ENCODE measurements at regions not wholly inside any gene's neighbourhood (a gene's known extent, or its start where the extent isn't known, plus 50 kb on each side); places are given as distances from the start of the nearest gene placed in this dataset.

DNA sequence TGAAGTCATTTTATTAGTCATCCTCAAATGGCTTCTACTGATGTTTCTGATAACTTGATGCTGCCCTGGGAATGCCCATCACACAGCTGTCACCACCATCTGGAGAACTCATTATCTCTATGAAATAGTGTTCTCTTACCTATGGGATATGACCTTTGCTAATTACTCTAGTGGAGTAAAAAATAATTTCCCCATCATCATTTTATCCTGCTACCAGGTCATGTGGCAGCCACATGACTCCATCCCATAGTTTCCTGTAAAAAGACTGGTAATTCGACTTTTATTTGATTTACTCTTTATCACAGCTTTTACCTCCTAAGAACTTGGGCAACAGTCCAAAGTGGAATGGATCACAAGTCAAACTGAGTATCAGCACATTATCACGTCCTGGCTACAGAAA is 76.1 kb upstream of the USP25 start:
- DNase-seq (no peak), ATAC-seq (no peak)
- TF ChIP-seq, protein P1, sequence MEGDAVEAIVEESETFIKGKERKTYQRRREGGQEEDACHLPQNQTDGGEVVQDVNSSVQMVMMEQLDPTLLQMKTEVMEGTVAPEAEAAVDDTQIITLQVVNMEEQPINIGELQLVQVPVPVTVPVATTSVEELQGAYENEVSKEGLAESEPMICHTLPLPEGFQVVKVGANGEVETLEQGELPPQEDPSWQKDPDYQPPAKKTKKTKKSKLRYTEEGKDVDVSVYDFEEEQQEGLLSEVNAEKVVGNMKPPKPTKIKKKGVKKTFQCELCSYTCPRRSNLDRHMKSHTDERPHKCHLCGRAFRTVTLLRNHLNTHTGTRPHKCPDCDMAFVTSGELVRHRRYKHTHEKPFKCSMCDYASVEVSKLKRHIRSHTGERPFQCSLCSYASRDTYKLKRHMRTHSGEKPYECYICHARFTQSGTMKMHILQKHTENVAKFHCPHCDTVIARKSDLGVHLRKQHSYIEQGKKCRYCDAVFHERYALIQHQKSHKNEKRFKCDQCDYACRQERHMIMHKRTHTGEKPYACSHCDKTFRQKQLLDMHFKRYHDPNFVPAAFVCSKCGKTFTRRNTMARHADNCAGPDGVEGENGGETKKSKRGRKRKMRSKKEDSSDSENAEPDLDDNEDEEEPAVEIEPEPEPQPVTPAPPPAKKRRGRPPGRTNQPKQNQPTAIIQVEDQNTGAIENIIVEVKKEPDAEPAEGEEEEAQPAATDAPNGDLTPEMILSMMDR (IDR thresholded peaks at IDR 0.05): no peak
- no peaks in the 10 kb centered on the region for H3K9me3 ChIP-seq
- intact Hi-C loops (cut with DNase I): no loop called here
- no peak overlapping the region for H3K4me3 ChIP-seq
- H3K27me3 ChIP-seq: no peaks in the 10 kb centered on the region
- no peak overlapping the region for H3K27ac ChIP-seq
- no peaks in the 10 kb centered on the region for H3K36me3 ChIP-seq
- no peaks in the 10 kb centered on the region for H3K4me1 ChIP-seq

DNA sequence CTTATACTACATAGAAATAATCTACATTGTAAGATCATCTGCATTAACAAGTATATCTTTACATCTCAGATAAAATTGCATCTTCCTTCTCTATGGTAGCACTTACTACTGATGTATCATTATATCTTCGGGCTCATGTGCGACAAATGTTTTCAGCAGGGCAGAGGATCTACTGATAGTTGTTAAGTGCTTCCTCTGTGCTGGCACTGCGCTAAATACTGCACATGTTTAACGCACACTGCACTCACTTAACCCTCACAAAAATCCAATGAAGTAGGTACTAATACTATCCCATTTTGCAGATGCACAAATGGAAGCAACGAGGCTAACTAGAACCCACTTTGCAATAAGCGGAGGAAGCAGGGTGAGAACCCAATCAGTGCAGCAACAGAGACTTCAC is 75.6 kb upstream of the USP25 start:
- TF ChIP-seq, protein P1 (IDR thresholded peaks at IDR 0.05): no peak
- Histone ChIP-seq H3K36me3 (no peaks in the 10 kb centered on the region), H3K27me3 (no peaks in the 10 kb centered on the region), H3K4me3 (no peak overlapping the region), H3K4me1 (no peaks in the 10 kb centered on the region), H3K9me3 (no peaks in the 10 kb centered on the region), H3K27ac (no peak overlapping the region)
- no peak for ATAC-seq
- DNase-seq: no peak
- intact Hi-C loops (cut with DNase I): no loop called here

DNA sequence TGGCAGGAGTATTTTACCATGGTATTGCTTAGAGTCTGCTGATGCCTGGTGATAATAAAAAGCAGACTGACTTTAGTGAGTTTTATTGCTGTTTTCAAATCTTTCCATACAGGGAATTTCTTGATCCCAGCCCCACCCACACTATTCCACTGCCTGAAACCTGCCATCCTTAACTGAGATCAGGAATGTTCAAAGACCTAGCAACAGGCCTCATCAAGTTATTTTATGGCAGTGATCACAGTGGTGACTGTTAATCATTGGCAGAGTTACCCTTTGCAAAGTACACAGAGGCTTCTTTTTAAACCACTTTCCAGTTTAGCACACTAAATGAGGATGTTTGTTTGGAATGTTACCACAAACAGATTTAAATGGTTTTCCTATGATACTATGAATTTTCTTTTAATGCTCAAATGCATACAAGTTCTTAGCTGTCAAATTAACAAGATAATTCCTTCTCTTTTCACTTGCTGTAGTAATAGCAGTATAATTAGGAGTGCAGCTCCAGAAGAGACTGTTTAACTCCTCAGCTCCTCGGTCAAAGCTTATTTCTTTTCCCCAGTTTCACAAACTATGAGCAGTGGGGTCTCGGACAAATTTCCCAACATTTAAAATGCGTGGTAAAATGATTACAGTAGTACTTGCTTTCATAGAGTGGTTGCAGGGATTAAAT is 69.9 kb upstream of the USP25 start:
- no peaks in the 10 kb centered on the region for H3K4me1 ChIP-seq
- H3K27me3 ChIP-seq: no peaks in the 10 kb centered on the region
- H3K36me3 ChIP-seq: no peaks in the 10 kb centered on the region
- intact Hi-C loops (cut with DNase I): no loop called here
- TF ChIP-seq, protein P1 (IDR thresholded peaks at IDR 0.05): no peak
- H3K4me3 ChIP-seq: no peak overlapping the region
- ATAC-seq (peak; percentile 76), DNase-seq (no peak)
- H3K27ac ChIP-seq: no peak overlapping the region
- no peaks in the 10 kb centered on the region for H3K9me3 ChIP-seq

DNA sequence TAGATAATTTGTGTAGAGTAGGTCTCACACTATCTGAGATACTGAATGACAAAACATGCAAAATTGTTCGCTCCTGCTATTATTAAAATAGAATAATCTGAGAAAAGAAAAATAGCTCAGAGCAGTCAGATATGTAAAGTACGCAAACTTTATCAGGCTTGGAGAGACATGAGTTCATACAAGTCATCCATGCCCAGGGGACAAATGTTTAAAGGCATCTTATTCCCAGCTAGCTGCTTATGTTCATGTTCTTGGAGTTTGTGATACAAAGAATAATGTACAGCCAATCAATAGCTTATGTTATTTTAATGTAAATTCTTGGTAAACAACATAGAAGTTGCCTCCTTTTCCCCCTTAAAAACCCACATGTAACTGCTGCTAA is 69.4 kb upstream of the USP25 start:
- intact Hi-C loops (cut with DNase I): no loop called here
- Histone ChIP-seq H3K4me3 (no peak overlapping the region), H3K27me3 (no peaks in the 10 kb centered on the region), H3K4me1 (no peaks in the 10 kb centered on the region), H3K36me3 (no peaks in the 10 kb centered on the region), H3K27ac (no peak overlapping the region), H3K9me3 (no peaks in the 10 kb centered on the region)
- DNase-seq (no peak), ATAC-seq (no peak)
- TF ChIP-seq, protein P1 (IDR thresholded peaks at IDR 0.05): no peak

DNA sequence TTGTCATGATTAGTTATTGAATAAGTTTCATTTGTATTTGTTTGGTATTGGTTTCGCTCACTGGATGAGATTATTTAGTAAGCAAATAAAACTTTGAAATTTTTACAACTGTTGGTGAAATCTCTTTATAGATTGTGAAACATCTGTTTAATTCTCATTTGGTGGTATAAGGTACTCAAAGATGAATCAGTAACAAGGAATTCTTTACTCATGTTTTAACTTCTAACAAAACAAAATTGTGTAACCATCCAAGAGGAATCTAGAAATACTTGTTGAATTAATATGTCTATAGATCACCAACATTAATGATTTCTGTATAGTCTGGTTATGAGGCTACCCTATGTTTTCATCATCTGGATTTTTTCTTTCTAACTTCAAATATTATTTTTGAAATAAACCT is 62.8 kb upstream of the USP25 start:
- Histone ChIP-seq H3K4me3 (no peak overlapping the region), H3K9me3 (no peaks in the 10 kb centered on the region), H3K4me1 (no peaks in the 10 kb centered on the region), H3K27ac (no peak overlapping the region), H3K36me3 (no peaks in the 10 kb centered on the region), H3K27me3 (no peaks in the 10 kb centered on the region)
- DNase-seq (no peak), ATAC-seq (no peak)
- intact Hi-C loops (cut with DNase I): no loop called here
- TF ChIP-seq, protein P1 (IDR thresholded peaks at IDR 0.05): no peak

DNA sequence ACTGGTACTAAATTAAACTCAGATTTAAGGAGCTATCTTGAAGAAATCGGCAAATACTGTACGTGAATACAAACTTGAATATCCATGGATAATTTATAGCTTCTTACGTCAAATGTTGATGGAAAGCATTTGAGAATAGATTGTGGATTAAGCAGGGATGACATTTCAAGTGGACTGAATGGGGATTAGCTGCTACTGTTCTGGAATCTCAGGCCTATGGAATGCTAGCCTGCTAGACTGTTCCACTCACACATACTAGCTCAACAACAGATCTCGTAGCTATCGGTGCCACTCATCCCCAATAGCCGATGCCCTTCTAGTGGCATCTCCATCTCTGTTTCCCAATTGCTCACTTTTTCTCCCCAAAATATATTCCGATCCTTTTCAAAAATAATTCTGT is 62.0 kb upstream of the USP25 start:
- no peak for DNase-seq
- H3K36me3 ChIP-seq: no peaks in the 10 kb centered on the region
- no peaks in the 10 kb centered on the region for H3K4me1 ChIP-seq
- H3K4me3 ChIP-seq: no peak overlapping the region
- TF ChIP-seq, protein P1 (IDR thresholded peaks at IDR 0.05): no peak
- no peak for ATAC-seq
- H3K27me3 ChIP-seq: no peaks in the 10 kb centered on the region
- no peak overlapping the region for H3K27ac ChIP-seq
- intact Hi-C loops (cut with DNase I): no loop called here
- H3K9me3 ChIP-seq: no peaks in the 10 kb centered on the region
